A549 (cell line): ENCODE measurements at regions not wholly inside any gene's neighbourhood (a gene's known extent, or its start where the extent isn't known, plus 50 kb on each side); places are given as distances from the start of the nearest gene placed in this dataset.

Source experiments
- ATAC-seq, 2 experiments: fragments of 200-7000 bp in 1 of 2; fragments of >200 bp in 1 of 2; cut with Nextera tagmentation in 1 of 2; cut with Tn5 transposase in 1 of 2; 3 replicates each; pipeline versions ENCODE4 v1.8.0 to v1.9.1; 2018 to 2020; ENCODE audit warnings: mild to moderate bottlenecking in 1 of 2, moderate library complexity in 1 of 2
- CTCF ChIA-PET: fragments of 300-600 bp; sonication (Branson Sonifier 250); formaldehyde crosslinking; extraction: SDS; loops from one replicate; lab custom pipeline; 2021; ENCODE audit warnings: antibody characterized with exemption, inconsistent platforms; lab: Yijun Ruan, JAX
- POLR2A ChIA-PET: fragments of 350-600 bp; formaldehyde crosslinking; extraction: SDS; loops from one replicate; lab custom pipeline; 2021; ENCODE audit warnings: antibody characterized with exemption, inconsistent platforms; lab: Yijun Ruan, JAX
- DNase-seq, 2 experiments: peaks; one replicate each; pipeline versions ENCODE4 v3.0.0 to v3.0.0-alpha.2; 2011 to 2016; ENCODE audit warnings: low read depth in 1 of 2, low spot score in 1 of 2
- FAIRE-seq: peaks from 2 replicates; lab custom pipeline; 2011; peaks lifted over from hg19 to GRCh38; lab: Jason Lieb, UNC
- H3K27ac ChIP-seq, 2 experiments: fragments of >200 bp; sonication (Bioruptor Twin); formaldehyde crosslinking; 3 replicates each; pipeline ENCODE4 v1.5.1; 2016 to 2017
- H3K4me1 ChIP-seq: fragments of >200 bp; sonication (Bioruptor Twin); formaldehyde crosslinking; 3 replicates; pipeline ENCODE4 v1.6.1; 2016
- H3K4me2 ChIP-seq: fragments of >200 bp; sonication (Bioruptor Twin); formaldehyde crosslinking; 3 replicates; pipeline ENCODE4 v1.6.1; 2016
- H3K4me3 ChIP-seq: fragments of >200 bp; sonication (Bioruptor Twin); formaldehyde crosslinking; 3 replicates; pipeline ENCODE4 v1.5.1; 2016
- H3K9me3 ChIP-seq: fragments of >200 bp; sonication (Bioruptor Twin); formaldehyde crosslinking; 3 replicates; pipeline ENCODE4 v1.6.1; 2016
- ATOH8 ChIP-seq: fragments of 250-450 bp; sonication (Bioruptor Pico); IDR thresholded peaks from 2 replicates; pipeline ENCODE4 v1.5.0; 2020; ENCODE audit warnings: low read depth, mild to moderate bottlenecking, moderate library complexity
- BCL3 ChIP-seq: fragments of >200 bp; sonication (Bioruptor Twin); formaldehyde crosslinking; IDR thresholded peaks from 3 replicates; pipeline ENCODE4 v1.6.1; 2016
- CBX2 ChIP-seq: fragments of 200-600 bp; sonication (generic); IDR thresholded peaks from 2 replicates; pipeline ENCODE4 v1.6.1; 2016; ENCODE audit warnings: low read depth, mild to moderate bottlenecking, borderline replicate concordance
- CEBPB ChIP-seq, 2 experiments: fragments of >200 bp in 1 of 2; sonication (Bioruptor Twin) in 1 of 2; formaldehyde crosslinking in 1 of 2; IDR thresholded peaks; 2 replicates each; pipeline ENCODE4 v1.6.1; 2012 to 2016
- CHD2 ChIP-seq: fragments of 150-350 bp; IDR thresholded peaks from 2 replicates; pipeline ENCODE4 v1.6.1; 2014; ENCODE audit warnings: low read length; ENCODE audit not compliant: partially characterized antibody
- EHF ChIP-seq: fragments of 250-450 bp; sonication (Bioruptor Pico); IDR thresholded peaks from 2 replicates; pipeline ENCODE4 v1.5.0; 2020; ENCODE audit warnings: mild to moderate bottlenecking
- EHMT2 ChIP-seq: fragments of 200-600 bp; sonication (generic); IDR thresholded peaks from 2 replicates; pipeline ENCODE4 v1.6.1; 2016; ENCODE audit warnings: antibody characterized with exemption, low read depth, mild to moderate bottlenecking, moderate library complexity
- ELK1 ChIP-seq: fragments of 150-350 bp; IDR thresholded peaks from 2 replicates; pipeline ENCODE4 v1.6.1; 2014; ENCODE audit warnings: low read depth, mild to moderate bottlenecking, low read length
- EP300 ChIP-seq, 2 experiments: fragments of >200 bp; sonication (Bioruptor Twin); formaldehyde crosslinking; IDR thresholded peaks; 2 replicates in 1 of 2; 3 replicates in 1 of 2; pipeline ENCODE4 v1.6.1; 2016 to 2017
- FOSL2 ChIP-seq, 2 experiments: fragments of 450-650 bp in 1 of 2; fragments of >200 bp in 1 of 2; sonication (Bioruptor Twin) in 1 of 2; formaldehyde crosslinking; IDR thresholded peaks; 2 replicates each; pipeline versions ENCODE4 v1.5.0 to v1.6.1; 2016 to 2020; ENCODE audit warnings: mild to moderate bottlenecking in 1 of 2, moderate library complexity in 1 of 2
- FOXS1 ChIP-seq: fragments of 250-450 bp; sonication (Bioruptor Pico); IDR thresholded peaks from 2 replicates; pipeline ENCODE4 v1.5.0; 2020; ENCODE audit warnings: mild to moderate bottlenecking, moderate library complexity
- GATA3 ChIP-seq: IDR thresholded peaks from 2 replicates; pipeline ENCODE4 v1.6.1; 2012; ENCODE audit warnings: borderline replicate concordance
- HEYL ChIP-seq: fragments of 250-450 bp; sonication (Bioruptor Pico); IDR thresholded peaks from 2 replicates; pipeline ENCODE4 v1.8.0; 2021; ENCODE audit warnings: mild to moderate bottlenecking, moderate library complexity
- HMGXB4 ChIP-seq: fragments of 250-450 bp; sonication (Bioruptor Pico); IDR thresholded peaks from 2 replicates; pipeline ENCODE4 v1.5.0; 2021; ENCODE audit warnings: mild to moderate bottlenecking, moderate library complexity, borderline replicate concordance
- HOXB13 ChIP-seq: fragments of 250-450 bp; sonication (Bioruptor Pico); IDR thresholded peaks from 2 replicates; pipeline ENCODE4 v1.5.0; 2020; ENCODE audit warnings: low read depth, mild to moderate bottlenecking, moderate library complexity
- HOXB5 ChIP-seq: fragments of 250-450 bp; sonication (Bioruptor Pico); IDR thresholded peaks from 2 replicates; pipeline ENCODE4 v1.5.0; 2020; ENCODE audit warnings: mild to moderate bottlenecking, moderate library complexity
- KDM1A ChIP-seq: fragments of 200-600 bp; sonication (generic); IDR thresholded peaks from 2 replicates; pipeline ENCODE4 v1.6.1; 2016; ENCODE audit warnings: low read depth, mild to moderate bottlenecking
- MAX ChIP-seq: IDR thresholded peaks from 2 replicates; pipeline ENCODE4 v1.6.1; 2012
- MAZ ChIP-seq: fragments of 150-350 bp; IDR thresholded peaks from 2 replicates; pipeline ENCODE4 v1.6.1; 2014; ENCODE audit warnings: antibody characterized with exemption, low read depth, low read length, borderline replicate concordance
- PBX3 ChIP-seq: IDR thresholded peaks from 2 replicates; pipeline ENCODE4 v1.6.1; 2012
- PHF8 ChIP-seq: fragments of 200-600 bp; sonication (generic); IDR thresholded peaks from 2 replicates; pipeline ENCODE4 v1.6.1; 2016; ENCODE audit warnings: low read depth, mild to moderate bottlenecking, antibody characterized with exemption, moderate library complexity, borderline replicate concordance
- POLR2A ChIP-seq: IDR thresholded peaks from 2 replicates; pipeline ENCODE4 v1.6.1; 2012; ENCODE audit warnings: mild to moderate bottlenecking, low read length
- RARB ChIP-seq: fragments of 250-450 bp; sonication (Bioruptor Pico); IDR thresholded peaks from 2 replicates; pipeline ENCODE4 v1.8.0; 2021; ENCODE audit warnings: mild to moderate bottlenecking, moderate library complexity
- RNF2 ChIP-seq: fragments of 200-600 bp; sonication (generic); IDR thresholded peaks from 2 replicates; pipeline ENCODE4 v1.6.1; 2016; ENCODE audit warnings: low read depth, mild to moderate bottlenecking, antibody characterized with exemption, moderate library complexity, borderline replicate concordance
- SREBF2 ChIP-seq: fragments of 450-650 bp; IDR thresholded peaks from 2 replicates; pipeline ENCODE4 v1.6.1; 2014; ENCODE audit warnings: mild to moderate bottlenecking, moderate library complexity
- TP53 ChIP-seq: fragments of 250-450 bp; sonication (Bioruptor Pico); IDR thresholded peaks from 2 replicates; pipeline ENCODE4 v1.5.0; 2021; ENCODE audit warnings: mild to moderate bottlenecking, moderate library complexity
- ZC3H11A ChIP-seq: fragments of 450-650 bp; IDR thresholded peaks from 2 replicates; pipeline ENCODE4 v1.6.1; 2014; ENCODE audit warnings: antibody characterized with exemption, mild to moderate bottlenecking
- ZNF302 ChIP-seq: fragments of 250-450 bp; sonication (Bioruptor Pico); IDR thresholded peaks from 2 replicates; pipeline ENCODE4 v1.9.0; 2021; ENCODE audit warnings: inconsistent platforms, mild to moderate bottlenecking, moderate library complexity
- WGBS: methylation state at CpG from one replicate; pipeline ENCODE4 v1.1.6; 2017; ENCODE audit errors: missing lambda C conversion rate; 5-methylcytosine and 5-hydroxymethylcytosine counted together

- FAIRE-seq (no peak), DNase-seq (no peak)
- TF ChIP-seq ZNF302 (CRISPR knock-in tag) (no peak), SREBF2 (no peak), EHMT2 (no peak), RARB (CRISPR knock-in tag) (no peak), BCL3 (no peak), KDM1A (no peak), ZC3H11A (no peak), ELK1 (no peak), RNF2 (no peak), HMGXB4 (CRISPR knock-in tag) (no peak), PHF8 (no peak), FOXS1 (no peak), TP53 (no peak), FOSL2 (IDR thresholded peaks at IDR 0.05) (no peak), FOSL2 (CRISPR knock-in tag; IDR thresholded peaks at IDR 0.05) (no peak)
- TF ChIP-seq, all 56 proteins: peak for 0
- H3K4me1 ChIP-seq: no peaks in the 10 kb centered on the region
- no peak overlapping the region for H3K4me3 ChIP-seq
- H3K9me3 ChIP-seq: no peaks in the 10 kb centered on the region
- no peak overlapping the region for H3K27ac ChIP-seq
- ChIA-PET CTCF (no interaction called here), POLR2A (no interaction called here)
- WGBS: 10% methylated on average over 1 of the region's 1 CpG
- H3K4me2 ChIP-seq: no peak overlapping the region
- ATAC-seq: no peak
Measured at GRCh38 chr2:188727846-188728245, 246.3 kb upstream of the COL3A1 start.

- Histone ChIP-seq H3K27ac (no peak overlapping the region), H3K4me1 (no peaks in the 10 kb centered on the region), H3K4me2 (no peak overlapping the region), H3K9me3 (no peaks in the 10 kb centered on the region)
- ChIA-PET POLR2A (no interaction called here), CTCF (no interaction called here)
- ATAC-seq: no peak
- no peak for DNase-seq
- 62% methylated on average over 3 of the region's 3 CpGs for WGBS
- TF ChIP-seq HEYL (CRISPR knock-in tag) (no peak), HOXB13 (CRISPR knock-in tag) (no peak), CHD2 (no peak), MAZ (no peak), EHF (CRISPR knock-in tag) (no peak), ATOH8 (CRISPR knock-in tag) (no peak), ZC3H11A (no peak), POLR2A (no peak), GATA3 (no peak), CEBPB (IDR thresholded peaks at IDR 0.05) (no peak), HOXB5 (CRISPR knock-in tag) (no peak), RNF2 (no peak), PBX3 (no peak), EP300 (IDR thresholded peaks at IDR 0.05) (no peak), MAX (no peak), CBX2 (no peak)
- TF ChIP-seq, all 56 proteins: peak for 0
- no peak for FAIRE-seq
- no peak overlapping the region for H3K4me3 ChIP-seq
Measured at GRCh38 chr2:188734691-188735090, 239.5 kb upstream of the COL3A1 start.
